ENCODE measurements at regions not wholly inside any gene's neighbourhood (a gene's known extent, or its start where the extent isn't known, plus 50 kb on each side); places are given as distances from the start of the nearest gene placed in this dataset.

GRCh38 chr17:71417142-71417541 is 703.7 kb upstream of the SOX9 start:
- Histone ChIP-seq H3K27ac (replicated peaks) (no peak overlapping the region), H3K4me3 (no peak overlapping the region), H3K27me3 (ENCODE audit: low read depth) (no peaks in the 10 kb centered on the region), H3K36me3 (no peaks in the 10 kb centered on the region), H3K9me3 (replicated peaks) (peaks cover 6% of the 10 kb centered on the region), H3K4me1 (no peaks in the 10 kb centered on the region)
- no peak for TF ChIP-seq CTCF (IDR thresholded peaks at IDR 0.05; ENCODE audit: borderline replicate concordance)
- no peak for DNase-seq
- intact Hi-C loops (cut with micrococcal nuclease): no loop called here

DNA sequence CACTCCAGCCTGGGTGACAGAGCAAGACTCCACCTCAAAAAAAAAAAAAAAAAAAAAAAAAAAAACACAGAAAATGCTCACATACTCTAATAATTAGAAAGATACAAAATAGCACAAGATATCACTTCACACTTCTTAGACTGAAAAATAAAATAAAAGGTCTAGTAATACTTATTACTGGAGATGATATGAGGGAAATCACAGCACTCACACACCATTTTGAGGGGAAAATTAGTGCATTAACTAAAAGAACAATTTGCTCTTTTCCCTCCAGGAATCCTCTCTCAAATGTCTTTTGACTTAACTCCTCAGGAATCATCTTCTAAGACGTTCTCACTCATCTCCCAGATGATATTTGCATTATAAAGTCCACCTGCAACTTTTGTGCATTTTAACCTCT is 697.9 kb upstream of the SOX9 start:
- intact Hi-C loops (cut with micrococcal nuclease): no loop called here
- Histone ChIP-seq H3K27ac (replicated peaks) (no peak overlapping the region), H3K4me1 (no peaks in the 10 kb centered on the region), H3K4me3 (no peak overlapping the region), H3K9me3 (replicated peaks) (peaks cover 15% of the 10 kb centered on the region), H3K36me3 (no peaks in the 10 kb centered on the region), H3K27me3 (ENCODE audit: low read depth) (no peaks in the 10 kb centered on the region)
- DNase-seq: no peak
- TF ChIP-seq CTCF (IDR thresholded peaks at IDR 0.05; ENCODE audit: borderline replicate concordance): no peak

DNA sequence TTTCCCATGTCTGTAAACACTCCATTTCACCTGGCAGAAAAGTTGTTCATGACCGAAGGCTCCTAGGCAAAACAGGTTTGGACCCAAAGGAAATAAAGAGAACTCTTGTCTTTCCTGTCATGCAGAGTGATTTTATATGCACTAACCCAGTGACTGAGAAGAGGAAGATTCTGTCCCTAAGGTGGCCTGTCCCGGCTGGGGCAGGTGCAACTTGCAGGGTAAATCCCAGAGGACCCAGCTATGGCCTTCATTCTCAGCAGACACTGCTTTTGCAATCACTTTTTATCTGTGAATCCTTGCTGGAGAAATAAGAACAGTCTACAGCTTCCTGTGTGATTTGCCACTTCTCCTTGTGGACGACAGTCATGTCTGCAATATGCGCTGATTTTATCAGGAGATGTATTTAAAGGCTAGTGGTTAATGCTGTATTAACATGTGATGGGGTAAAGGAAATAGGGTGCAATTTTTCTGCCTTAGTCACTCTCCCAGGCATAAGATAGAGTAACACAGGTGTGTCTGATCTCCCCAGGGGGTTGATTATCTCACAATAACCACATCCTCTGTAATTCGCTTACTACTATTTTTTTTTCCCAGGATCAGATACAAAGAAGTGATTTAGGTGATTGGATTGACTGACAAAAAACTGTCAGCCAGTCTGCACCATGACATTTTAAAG is 696.8 kb upstream of the SOX9 start:
- Histone ChIP-seq H3K4me3 (no peak overlapping the region), H3K27ac (replicated peaks) (no peak overlapping the region), H3K4me1 (no peaks in the 10 kb centered on the region), H3K9me3 (replicated peaks) (peaks cover 16% of the 10 kb centered on the region), H3K27me3 (ENCODE audit: low read depth) (no peaks in the 10 kb centered on the region), H3K36me3 (no peaks in the 10 kb centered on the region)
- intact Hi-C loops (cut with micrococcal nuclease): no loop called here
- no peak for DNase-seq
- TF ChIP-seq CTCF (IDR thresholded peaks at IDR 0.05; ENCODE audit: borderline replicate concordance): no peak

- intact Hi-C loops (cut with micrococcal nuclease): no loop called here
- peaks cover 23% of the 10 kb centered on the region for H3K9me3 ChIP-seq (replicated peaks)
- no peak overlapping the region for H3K27ac ChIP-seq (replicated peaks)
- no peak for TF ChIP-seq CTCF (IDR thresholded peaks at IDR 0.05; ENCODE audit: borderline replicate concordance)
- DNase-seq: no peak
- H3K36me3 ChIP-seq: no peaks in the 10 kb centered on the region
- no peak overlapping the region for H3K4me3 ChIP-seq
- no peaks in the 10 kb centered on the region for H3K27me3 ChIP-seq (ENCODE audit: low read depth)
- H3K4me1 ChIP-seq: no peaks in the 10 kb centered on the region
Measured at GRCh38 chr17:71427801-71428200, 693.0 kb upstream of the SOX9 start.

DNA sequence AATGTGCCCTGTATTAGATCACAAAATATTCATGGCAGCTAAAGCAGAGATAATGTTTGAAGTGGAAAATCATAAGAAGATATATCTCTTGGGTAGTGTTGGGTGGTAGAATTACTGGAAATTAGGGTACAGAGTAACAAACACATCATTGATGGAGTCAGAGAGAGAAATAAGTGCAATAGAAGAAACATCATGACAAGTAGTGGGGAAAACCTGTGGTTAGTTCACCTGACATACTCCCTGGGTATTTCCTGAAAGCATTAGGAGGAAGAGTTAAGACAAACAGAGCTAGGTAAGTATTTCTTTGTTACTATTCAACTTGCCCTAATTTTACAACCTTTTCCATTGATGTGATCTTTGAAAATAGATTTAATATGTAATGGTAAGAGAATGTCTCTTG is 691.9 kb upstream of the SOX9 start:
- Histone ChIP-seq H3K9me3 (replicated peaks) (peaks cover 18% of the 10 kb centered on the region), H3K4me3 (no peak overlapping the region), H3K36me3 (no peaks in the 10 kb centered on the region), H3K27ac (replicated peaks) (no peak overlapping the region), H3K4me1 (no peaks in the 10 kb centered on the region), H3K27me3 (ENCODE audit: low read depth) (no peaks in the 10 kb centered on the region)
- no peak for TF ChIP-seq CTCF (IDR thresholded peaks at IDR 0.05; ENCODE audit: borderline replicate concordance)
- intact Hi-C loops (cut with micrococcal nuclease): no loop called here
- no peak for DNase-seq
